HEK293T (cell line): ENCODE measurements at regions not wholly inside any gene's neighbourhood (a gene's known extent, or its start where the extent isn't known, plus 50 kb on each side); places are given as distances from the start of the nearest gene placed in this dataset.

ENCODE experiments used
- ARNT ChIP-seq: fragments of 450-650 bp; IDR thresholded peaks from 2 replicates; pipeline ENCODE4 v1.6.1; 2017; ENCODE audit warnings: mild to moderate bottlenecking
- BHLHE40 ChIP-seq: fragments of 450-650 bp; IDR thresholded peaks from 2 replicates; pipeline ENCODE4 v1.6.1; 2016; ENCODE audit warnings: mild to moderate bottlenecking, moderate library complexity, borderline replicate concordance
- CTBP1 ChIP-seq: fragments of 450-650 bp; IDR thresholded peaks from 2 replicates; pipeline ENCODE4 v1.6.1; 2016; ENCODE audit warnings: borderline replicate concordance
- ELF4 ChIP-seq: fragments of 450-650 bp; IDR thresholded peaks from 2 replicates; pipeline ENCODE4 v1.6.1; 2017; ENCODE audit warnings: antibody characterized with exemption
- FOXK2 ChIP-seq: fragments of 450-650 bp; IDR thresholded peaks from 2 replicates; pipeline ENCODE4 v1.6.1; 2016; ENCODE audit warnings: mild to moderate bottlenecking
- FOXM1 ChIP-seq: fragments of 450-650 bp; IDR thresholded peaks from 2 replicates; pipeline ENCODE4 v1.6.1; 2017; ENCODE audit warnings: mild to moderate bottlenecking, borderline replicate concordance
- HDGF ChIP-seq: fragments of 450-650 bp; IDR thresholded peaks from 2 replicates; pipeline ENCODE4 v1.6.1; 2017; ENCODE audit warnings: antibody characterized with exemption, borderline replicate concordance
- L3MBTL2 ChIP-seq: fragments of 450-650 bp; conservative IDR thresholded peaks from 2 replicates; pipeline ENCODE4 v1.6.1; 2016; ENCODE audit warnings: mild to moderate bottlenecking
- NFRKB ChIP-seq: fragments of 450-650 bp; IDR thresholded peaks from 2 replicates; pipeline ENCODE4 v1.6.1; 2016; ENCODE audit warnings: mild to moderate bottlenecking, moderate library complexity
- SP1 ChIP-seq: fragments of 450-650 bp; IDR thresholded peaks from 2 replicates; pipeline ENCODE4 v1.6.1; 2017
- SUZ12 ChIP-seq: fragments of 450-650 bp; IDR thresholded peaks from 2 replicates; pipeline ENCODE4 v1.6.1; 2016; ENCODE audit warnings: mild to moderate bottlenecking
- TARDBP ChIP-seq: fragments of 450-650 bp; IDR thresholded peaks from 2 replicates; pipeline ENCODE4 v1.6.1; 2016
- ZNF384 ChIP-seq: fragments of 450-650 bp; IDR thresholded peaks from 2 replicates; pipeline ENCODE4 v1.6.1; 2016
- TF ChIP-seq, protein P1 (sequence below): fragments of 450-650 bp; IDR thresholded peaks from 2 replicates; pipeline ENCODE4 v1.6.1; 2016

DNA sequence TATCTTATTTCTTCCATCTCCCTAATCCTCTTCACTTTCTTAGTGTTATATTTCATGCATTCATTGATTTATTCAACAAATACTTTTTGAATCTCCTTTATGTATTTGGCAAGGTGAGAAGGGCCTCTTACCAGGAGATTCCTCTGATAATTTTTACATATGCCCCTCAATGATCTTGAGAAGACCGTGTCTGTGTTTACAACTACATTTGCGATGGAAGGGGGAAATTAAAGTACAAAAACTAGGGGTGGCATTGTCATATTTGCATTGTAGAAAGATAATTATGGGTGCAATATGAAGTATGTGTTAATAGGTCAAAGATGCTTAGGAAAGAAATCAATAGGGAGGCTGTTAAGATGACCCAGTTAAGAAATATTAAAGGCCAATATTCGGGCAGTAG is 1108.4 kb upstream of the MIR17HG start:
- TF ChIP-seq NFRKB (no peak), SUZ12 (no peak), SP1 (no peak), BHLHE40 (no peak), FOXM1 (no peak), HDGF (no peak), L3MBTL2 (no peak), ZNF384 (no peak), TARDBP (no peak), FOXK2 (no peak), ELF4 (no peak), ARNT (no peak), CTBP1 (no peak)
- TF ChIP-seq, protein P1, sequence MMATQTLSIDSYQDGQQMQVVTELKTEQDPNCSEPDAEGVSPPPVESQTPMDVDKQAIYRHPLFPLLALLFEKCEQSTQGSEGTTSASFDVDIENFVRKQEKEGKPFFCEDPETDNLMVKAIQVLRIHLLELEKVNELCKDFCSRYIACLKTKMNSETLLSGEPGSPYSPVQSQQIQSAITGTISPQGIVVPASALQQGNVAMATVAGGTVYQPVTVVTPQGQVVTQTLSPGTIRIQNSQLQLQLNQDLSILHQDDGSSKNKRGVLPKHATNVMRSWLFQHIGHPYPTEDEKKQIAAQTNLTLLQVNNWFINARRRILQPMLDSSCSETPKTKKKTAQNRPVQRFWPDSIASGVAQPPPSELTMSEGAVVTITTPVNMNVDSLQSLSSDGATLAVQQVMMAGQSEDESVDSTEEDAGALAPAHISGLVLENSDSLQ = no peak
